ENCODE measurements at regions not wholly inside any gene's neighbourhood (a gene's known extent, or its start where the extent isn't known, plus 50 kb on each side); places are given as distances from the start of the nearest gene placed in this dataset.
"Not testable (repeated sequence)": the region's sequence is repeated elsewhere in the genome, so short reads cannot be mapped to it uniquely, and the experiment has no call there.

DNA sequence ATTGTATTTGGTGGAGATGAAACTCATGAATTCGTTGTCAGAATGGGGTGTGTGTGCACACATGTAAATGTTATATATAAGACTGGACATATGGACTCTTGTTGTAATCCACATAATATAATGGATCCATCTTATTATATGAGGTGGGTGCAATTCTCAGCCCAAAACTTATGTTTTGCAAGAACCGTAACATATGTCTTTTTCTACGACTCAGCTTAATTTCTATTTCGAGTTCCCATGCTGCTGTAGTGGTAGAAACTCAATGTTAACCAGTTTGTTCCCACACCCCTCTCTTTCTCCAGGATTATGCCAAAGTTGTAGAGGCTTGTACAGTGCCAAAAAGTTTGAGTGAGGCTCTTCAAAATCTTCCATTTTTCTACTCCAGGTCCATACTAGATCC, 112.5 kb upstream of the SPOPL start:
- DNase-seq (ENCODE audit: low read depth): no peak
- in situ Hi-C loops (cut with HindIII; ENCODE audit: low pct_unique_long_range_greater_than_20kb, low sequenced_read_pairs): no loop called here

DNA sequence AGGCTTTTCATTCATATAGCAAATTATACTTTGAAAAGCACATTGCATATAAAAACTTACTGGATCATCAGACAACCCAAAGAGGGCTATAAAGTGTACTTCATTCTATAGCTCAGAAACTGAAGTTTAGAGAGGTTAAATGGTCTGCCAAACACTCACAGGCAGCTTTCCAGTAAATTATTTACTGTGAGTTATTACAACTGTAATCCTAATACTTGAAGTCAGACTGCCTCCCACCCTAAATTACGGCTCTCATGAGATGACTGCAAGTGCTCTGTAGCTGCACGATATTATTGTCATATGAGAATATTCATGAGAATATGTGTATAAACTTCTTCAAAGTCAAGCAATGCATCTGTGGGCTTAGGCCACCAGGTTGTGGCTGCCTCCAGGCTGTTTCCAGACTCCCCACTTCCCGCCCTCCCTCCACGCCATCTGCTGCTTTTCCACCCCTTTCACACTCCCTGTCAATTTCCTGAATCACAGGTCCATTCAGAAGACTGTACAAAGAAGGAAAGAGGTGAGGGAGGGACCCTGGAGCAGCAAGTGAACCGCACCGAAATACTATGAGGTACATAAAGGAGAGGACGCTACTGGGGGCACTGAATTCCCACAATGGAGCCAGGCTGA, 111.1 kb upstream of the SPOPL start:
- in situ Hi-C loops (cut with HindIII; ENCODE audit: low pct_unique_long_range_greater_than_20kb, low sequenced_read_pairs): no loop called here
- DNase-seq (ENCODE audit: low read depth): no peak

DNA sequence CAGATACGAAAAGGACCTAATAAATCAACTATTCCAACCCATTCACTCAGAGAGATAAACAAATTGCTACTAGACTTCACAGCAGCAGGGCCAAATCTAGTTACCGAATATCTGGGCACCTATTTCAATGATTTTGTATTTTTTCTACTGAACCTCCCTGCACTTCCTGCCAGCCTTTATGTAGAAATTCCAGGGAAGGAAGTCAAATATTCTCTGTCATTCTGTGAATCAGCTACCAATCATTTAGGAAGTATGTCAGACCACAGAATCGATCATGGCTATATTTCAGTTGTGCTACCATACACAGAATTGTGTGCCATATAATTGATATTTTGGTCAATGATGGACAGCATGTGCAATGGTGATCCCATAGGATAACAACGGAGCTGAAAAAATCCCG, 109.6 kb upstream of the SPOPL start:
- in situ Hi-C loops (cut with HindIII; ENCODE audit: low pct_unique_long_range_greater_than_20kb, low sequenced_read_pairs): no loop called here

DNA sequence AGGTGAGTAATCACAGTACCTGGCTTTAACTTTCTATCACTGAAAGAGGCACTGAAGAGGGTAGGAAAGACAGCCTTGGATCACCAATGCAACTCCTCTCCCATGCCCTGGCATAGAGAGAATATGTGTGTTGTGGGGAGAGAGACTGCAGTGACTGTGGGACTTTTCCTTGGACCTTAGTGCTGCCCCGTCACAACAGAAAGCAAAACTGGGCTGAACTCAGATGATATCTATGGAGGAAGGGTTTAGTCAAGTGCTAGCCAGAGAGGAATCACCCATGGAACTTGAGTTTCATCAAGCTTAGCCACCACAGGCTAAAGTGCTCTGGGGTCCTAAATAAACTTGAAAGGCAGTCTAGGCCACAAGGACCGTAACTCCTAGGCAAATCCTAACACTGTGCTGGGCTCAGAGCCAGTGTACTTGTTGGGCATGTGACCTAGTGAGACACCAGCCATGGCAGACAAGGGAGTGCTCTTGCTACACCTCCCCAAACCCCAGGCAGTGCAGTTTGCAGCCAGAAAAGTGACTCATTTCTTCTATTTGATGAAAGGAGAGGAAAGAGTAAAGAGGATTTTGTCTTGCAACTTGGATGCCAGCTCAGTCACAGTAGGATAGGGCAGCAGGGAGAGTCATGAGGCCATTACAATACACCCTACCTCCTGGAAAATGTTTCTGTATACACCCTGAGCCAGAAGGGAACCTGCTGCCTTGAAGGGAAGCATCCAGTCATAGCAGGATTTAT, 105.8 kb upstream of the SPOPL start:
- in situ Hi-C loops (cut with HindIII; ENCODE audit: low pct_unique_long_range_greater_than_20kb, low sequenced_read_pairs): no loop called here
- DNase-seq (ENCODE audit: low read depth): peak; percentile 18

More for the DNA sequence above, 109.6 kb upstream of the SPOPL start:
- DNase-seq (ENCODE audit: low read depth): no peak

DNA sequence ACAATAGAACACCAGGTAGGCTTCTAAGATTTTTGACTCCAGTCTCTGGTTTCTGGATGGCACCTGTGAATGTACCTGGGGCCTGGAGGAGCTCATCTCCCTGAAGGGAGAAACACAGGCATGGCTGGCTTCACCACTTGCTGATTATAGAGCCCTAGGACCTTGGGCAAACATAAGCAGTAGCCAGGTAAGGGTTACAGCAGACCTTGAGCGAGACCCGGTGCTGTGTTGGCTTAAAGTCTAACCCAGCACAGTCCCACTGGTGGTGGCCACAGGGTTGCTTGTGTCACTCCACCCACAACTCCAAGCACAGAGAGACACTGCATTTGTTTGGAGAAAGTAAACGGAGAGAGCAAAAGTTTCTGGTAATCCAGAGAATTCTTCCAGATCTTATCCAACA, 104.7 kb upstream of the SPOPL start:
- in situ Hi-C loops (cut with HindIII; ENCODE audit: low pct_unique_long_range_greater_than_20kb, low sequenced_read_pairs): no loop called here

DNA sequence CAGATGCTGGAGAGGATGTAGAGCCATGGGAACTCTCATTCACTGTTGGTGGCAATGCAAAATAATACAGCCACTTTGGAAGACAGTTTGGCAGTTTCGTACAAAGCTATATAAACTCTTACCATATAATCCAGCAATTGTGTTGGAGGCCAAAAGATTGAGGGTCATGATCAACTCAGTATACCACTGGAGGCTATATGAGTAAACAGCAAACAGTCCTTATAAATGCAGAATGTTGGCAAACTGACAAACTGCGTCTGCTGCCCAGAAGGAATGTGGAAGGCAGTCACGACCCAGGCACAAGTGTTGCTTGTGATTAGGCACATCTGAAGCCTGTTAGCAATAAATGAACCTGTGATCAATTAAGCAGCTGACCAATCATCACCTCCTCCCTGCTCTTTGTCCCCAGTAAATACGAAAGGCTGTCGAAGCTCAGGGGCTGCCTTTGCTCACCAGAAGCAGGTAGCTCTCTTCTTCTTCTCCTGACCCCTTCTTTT, 98.1 kb upstream of the SPOPL start:
- in situ Hi-C loops (cut with HindIII; ENCODE audit: low pct_unique_long_range_greater_than_20kb, low sequenced_read_pairs): no loop called here
- no peak for DNase-seq (ENCODE audit: low read depth)

More for the DNA sequence above, 104.7 kb upstream of the SPOPL start:
- DNase-seq (ENCODE audit: low read depth): no peak

DNA sequence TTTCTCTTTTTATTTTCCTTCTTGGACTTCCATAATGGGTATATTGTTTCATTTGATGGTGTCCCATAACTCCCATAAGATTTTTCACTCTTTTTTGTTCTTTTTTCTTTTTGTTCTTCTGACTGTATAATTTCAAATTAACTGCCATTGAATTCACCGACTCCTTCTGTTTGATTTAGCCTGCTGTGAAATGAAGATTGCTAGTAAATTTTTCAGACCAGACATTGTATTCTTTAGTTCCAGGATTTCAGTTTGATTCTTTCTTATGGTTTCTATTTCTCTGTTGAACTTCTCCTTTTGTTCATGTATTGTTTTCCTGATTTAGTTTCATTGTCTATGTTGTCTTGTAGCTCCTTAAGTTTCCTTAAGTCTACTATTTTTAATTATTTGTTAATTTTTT, 87.6 kb upstream of the SPOPL start:
- in situ Hi-C loops (cut with HindIII; ENCODE audit: low pct_unique_long_range_greater_than_20kb, low sequenced_read_pairs): no loop called here
- DNase-seq (ENCODE audit: low read depth): no peak

DNA sequence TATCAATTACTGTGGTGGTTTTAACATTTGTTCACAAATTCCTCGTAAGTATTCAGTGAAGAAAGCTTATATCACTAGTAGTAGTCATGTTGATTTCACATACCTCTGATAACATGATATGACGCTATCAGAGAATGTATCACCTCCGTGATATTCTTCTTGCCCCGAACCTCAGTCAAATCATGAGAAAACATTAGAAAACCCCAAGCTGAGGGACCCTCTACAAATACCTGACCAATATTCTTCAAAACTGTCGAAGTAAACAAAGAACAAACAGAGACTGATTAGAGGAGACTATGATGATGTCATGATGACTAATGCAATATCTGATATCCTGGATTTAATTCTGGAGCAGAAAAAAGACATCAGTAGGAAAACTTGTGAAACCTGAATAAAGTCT, 85.6 kb upstream of the SPOPL start:
- no peak for DNase-seq (ENCODE audit: low read depth)
- in situ Hi-C loops (cut with HindIII; ENCODE audit: low pct_unique_long_range_greater_than_20kb, low sequenced_read_pairs): no loop called here

DNA sequence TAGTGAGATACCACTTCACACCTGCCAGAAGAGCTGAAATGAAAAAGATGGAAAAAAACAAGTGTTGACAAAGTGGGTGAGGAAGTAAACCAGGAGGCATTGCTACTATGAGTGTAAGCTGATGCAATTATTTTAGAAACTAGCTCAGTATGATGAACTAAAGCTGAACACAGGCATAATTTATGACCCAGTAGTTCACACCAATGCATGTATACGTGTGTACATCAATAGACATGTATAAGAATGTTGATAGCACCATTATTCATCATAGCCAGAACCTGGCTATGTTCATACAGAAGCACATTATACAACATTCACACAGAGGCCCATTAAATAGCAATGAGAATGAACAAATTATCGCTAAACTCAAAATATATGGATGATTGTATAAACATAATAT, 83.1 kb upstream of the SPOPL start:
- DNase-seq (ENCODE audit: low read depth): no peak
- in situ Hi-C loops (cut with HindIII; ENCODE audit: low pct_unique_long_range_greater_than_20kb, low sequenced_read_pairs): no loop called here

DNA sequence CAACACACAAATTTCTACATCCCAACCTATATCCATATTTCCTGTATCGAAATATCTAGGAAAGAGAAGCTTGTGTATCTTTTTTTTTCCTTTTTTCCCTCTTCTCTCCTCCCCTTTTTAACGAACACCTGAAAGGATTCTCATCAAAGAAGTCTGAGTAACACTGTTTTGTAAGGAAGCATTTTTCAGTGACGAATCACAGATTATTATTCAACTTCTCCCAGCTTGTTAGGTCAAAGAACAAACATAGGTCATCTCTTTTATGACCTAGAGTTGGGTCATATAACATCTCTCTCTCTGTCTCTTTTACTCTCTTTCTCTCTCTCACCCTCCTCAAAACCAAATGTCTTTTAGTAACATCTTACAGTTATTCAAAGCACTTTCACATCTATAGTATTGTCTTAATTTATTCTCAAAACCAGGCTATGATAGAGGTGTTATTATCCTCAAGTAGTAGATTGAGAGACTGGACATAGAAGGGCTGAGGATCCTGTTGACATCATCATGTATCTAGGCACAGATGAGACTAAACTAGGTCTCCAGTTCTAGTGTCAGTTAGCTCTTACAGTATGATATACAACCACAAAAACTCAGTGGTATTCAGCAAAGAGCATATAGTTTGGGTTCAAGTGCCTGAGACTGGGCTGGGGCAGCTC, 80.1 kb upstream of the SPOPL start:
- in situ Hi-C loops (cut with HindIII; ENCODE audit: low pct_unique_long_range_greater_than_20kb, low sequenced_read_pairs): no loop called here
- peak; percentile 45 for DNase-seq (ENCODE audit: low read depth)

DNA sequence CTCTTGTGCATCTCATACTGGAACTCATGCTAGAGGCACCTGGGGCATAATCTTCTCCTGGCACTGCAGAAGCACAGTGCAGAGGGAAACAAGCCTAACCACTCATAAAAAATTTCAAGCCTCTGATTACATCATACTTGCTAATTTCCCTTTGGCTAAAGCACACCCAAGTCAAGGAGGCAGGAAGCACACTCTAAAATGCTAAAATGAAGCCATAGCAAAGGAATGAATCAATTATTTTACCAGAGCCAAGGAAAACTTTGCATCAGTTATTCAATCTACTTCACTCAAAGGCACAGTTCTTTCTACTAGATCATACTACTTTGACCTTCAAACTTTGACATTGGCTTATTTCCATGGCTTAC, 79.6 kb upstream of the SPOPL start:
- peak; percentile 53 for DNase-seq (ENCODE audit: low read depth)
- in situ Hi-C loops (cut with HindIII; ENCODE audit: low pct_unique_long_range_greater_than_20kb, low sequenced_read_pairs): no loop called here

DNA sequence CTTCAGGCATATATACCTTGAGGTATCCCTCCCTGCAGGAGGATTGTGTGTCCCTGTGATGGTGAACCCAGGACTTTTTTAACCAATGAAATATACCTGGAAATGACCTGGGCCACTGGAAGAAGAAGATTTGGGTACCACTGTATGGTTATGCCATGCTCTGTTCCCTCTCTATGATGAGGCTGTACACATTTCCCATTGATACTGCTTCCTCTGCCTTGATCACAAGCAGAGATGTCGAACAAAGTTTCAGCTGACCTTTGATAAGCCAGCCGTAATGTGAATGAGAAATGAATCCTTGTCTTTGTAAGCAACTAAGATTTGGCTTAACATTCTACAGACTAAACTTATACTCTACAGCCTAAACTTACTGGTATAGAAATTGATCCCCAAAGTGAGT, 78.4 kb upstream of the SPOPL start:
- DNase-seq (ENCODE audit: low read depth): no peak
- in situ Hi-C loops (cut with HindIII; ENCODE audit: low pct_unique_long_range_greater_than_20kb, low sequenced_read_pairs): no loop called here

DNA sequence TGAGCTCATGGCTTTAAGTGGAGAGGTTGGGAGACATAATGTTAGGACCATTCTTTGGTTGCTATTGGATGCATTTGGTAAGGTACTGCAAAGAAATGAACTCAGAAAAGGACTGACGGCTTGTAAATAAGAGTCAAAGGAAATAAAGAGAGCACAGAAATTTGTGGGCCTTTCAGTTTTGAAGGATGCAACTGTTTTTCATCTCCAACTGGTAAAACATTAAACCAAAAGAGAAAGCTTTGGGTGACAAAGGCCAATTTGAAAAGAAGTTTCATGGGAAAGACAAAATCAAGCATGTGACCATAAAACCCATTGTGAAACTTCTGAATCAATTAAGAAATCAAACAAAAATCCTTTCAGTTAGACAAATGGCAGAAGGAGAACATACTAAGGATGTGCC, 77.8 kb upstream of the SPOPL start:
- in situ Hi-C loops (cut with HindIII; ENCODE audit: low pct_unique_long_range_greater_than_20kb, low sequenced_read_pairs): no loop called here
- no peak for DNase-seq (ENCODE audit: low read depth)

DNA sequence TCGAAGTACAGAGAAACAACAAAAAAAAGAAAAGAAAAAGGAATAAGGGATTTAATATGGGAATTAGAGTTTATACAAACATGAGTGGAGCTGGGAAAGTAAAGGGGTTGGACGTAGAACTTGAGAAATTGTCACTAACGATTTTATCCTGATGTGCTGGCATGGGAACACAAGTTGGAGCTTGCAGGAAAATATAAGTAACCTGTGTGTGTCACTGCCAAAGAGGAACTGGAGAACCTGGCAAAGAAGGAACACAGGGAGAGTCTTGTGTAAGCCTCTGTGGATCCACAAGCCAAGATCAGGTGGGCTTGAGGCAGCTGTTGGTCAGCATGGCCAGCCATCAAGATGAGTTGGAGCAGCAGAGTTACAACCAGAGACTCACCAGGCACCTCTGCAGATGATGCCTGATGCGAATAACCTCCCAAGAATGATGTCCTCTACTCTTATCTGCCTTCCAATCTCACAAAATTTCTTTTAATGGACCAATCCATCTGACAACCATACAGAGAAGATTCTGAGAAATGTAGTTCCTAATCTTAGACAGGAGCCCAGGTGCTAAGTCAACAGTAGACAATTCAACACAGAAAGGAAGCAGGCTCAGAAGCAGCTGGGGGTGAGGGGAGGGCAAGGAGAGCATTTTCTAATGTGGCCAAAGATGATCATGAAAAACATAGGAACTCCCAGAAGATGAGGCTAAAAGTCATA, 77.0 kb upstream of the SPOPL start:
- in situ Hi-C loops (cut with HindIII; ENCODE audit: low pct_unique_long_range_greater_than_20kb, low sequenced_read_pairs): no loop called here
- no peak for DNase-seq (ENCODE audit: low read depth)

DNA sequence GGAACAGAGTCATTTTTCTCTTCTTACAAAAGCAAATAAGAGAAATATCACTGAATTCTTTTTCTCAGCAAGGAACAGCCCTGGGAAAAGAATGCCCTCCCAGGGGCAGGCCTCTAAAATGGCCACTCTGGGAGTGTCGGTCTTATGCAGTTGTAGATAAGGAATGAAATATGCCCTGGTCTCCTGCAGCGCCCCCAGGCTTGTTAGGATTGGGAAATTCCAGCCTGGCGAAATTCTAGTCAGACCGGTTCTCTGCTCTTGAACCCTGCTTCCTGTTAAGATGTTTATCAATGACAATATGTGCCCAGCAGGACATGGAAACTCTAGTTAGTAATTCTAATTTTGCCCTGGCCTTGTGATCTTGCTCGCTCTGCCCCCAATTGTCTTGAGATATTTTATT, 75.5 kb upstream of the SPOPL start:
- in situ Hi-C loops (cut with HindIII; ENCODE audit: low pct_unique_long_range_greater_than_20kb, low sequenced_read_pairs); DNase-seq (ENCODE audit: low read depth): not testable (repeated sequence)

DNA sequence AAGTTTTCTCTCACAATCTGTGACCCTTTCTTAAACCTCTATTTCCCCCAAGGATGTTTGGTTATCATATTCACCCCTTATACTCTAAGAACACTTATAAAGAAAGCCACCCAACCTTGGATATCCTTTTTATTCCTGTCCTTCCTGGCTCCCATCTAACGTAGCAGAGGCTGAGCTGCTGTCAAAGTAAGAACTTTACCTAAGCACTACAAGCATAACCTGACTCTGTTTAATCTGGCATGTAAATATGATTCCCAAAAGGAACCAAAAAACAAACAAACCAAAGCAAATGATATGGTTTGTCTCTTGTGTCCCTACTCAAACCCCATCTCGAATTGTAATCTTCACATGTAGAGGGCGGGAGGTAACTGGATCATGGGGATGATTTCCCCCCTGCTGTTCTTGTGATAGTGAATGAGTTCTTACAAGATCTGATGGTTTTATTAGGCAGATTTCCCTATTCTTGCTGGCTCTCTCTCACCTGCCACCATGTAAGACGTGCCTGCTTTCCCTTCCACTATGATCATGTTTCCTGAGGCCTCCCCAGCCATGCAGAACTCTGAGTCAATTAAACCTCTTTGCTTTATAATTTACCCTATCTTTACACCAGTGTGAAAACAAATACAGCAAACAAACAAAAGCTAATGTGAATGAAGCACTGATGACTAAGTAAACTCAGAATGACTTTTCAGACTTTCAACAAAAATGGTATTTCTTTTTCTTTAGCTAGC, 72.7 kb upstream of the SPOPL start:
- in situ Hi-C loops (cut with HindIII; ENCODE audit: low pct_unique_long_range_greater_than_20kb, low sequenced_read_pairs): no loop called here
- no peak for DNase-seq (ENCODE audit: low read depth)

DNA sequence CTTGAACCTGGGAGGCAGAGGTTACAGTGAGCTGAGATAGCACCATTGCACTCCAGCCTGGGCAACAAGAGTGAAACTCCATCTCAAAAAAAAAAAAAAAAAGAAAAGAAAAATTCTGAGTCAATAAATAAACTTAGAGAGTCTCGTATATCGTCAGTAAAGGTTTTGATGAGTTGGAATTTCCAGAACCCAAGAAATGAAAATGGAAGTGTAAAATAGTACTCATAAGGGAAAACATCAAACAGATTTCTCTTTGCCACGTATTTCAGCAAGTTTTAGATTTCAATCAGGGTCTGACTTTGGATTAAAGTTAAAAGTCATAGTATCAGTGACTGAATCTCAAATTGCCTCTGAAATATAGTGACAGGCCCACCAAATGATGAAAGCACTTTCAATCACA, 71.4 kb upstream of the SPOPL start:
- no peak for DNase-seq (ENCODE audit: low read depth)
- in situ Hi-C loops (cut with HindIII; ENCODE audit: low pct_unique_long_range_greater_than_20kb, low sequenced_read_pairs): no loop called here

DNA sequence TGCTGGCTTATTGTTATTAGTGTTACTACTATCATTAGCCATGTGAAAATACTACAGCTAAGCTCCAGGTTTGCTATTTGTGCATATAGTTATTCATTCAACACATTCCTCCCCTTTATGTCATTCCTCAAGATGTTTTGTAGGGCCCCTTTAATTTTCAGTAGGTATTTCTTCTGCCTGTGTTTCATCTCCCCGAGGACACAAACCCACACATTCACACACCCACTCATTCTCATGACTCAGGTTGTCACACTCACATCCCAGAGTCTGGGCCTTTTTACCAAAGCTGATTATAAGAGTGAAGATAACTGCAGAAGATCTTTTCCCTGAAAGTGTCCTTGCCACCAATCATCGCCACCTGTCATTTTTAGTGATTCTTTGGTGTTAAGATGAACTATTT, 68.6 kb upstream of the SPOPL start:
- in situ Hi-C loops (cut with HindIII; ENCODE audit: low pct_unique_long_range_greater_than_20kb, low sequenced_read_pairs): no loop called here

More for the DNA sequence above, 68.6 kb upstream of the SPOPL start:
- DNase-seq (ENCODE audit: low read depth): no peak
